Effector CD4-positive, alpha-beta T cell (primary cell): ENCODE measurements at regions not wholly inside any gene's neighbourhood (a gene's known extent, or its start where the extent isn't known, plus 50 kb on each side); places are given as distances from the start of the nearest gene placed in this dataset.
"Not testable (repeated sequence)": the region's sequence is repeated elsewhere in the genome, so short reads cannot be mapped to it uniquely, and the experiment has no call there.

Source experiments
- DNase-seq: peaks from one replicate; pipeline ENCODE4 v3.0.0-alpha.2; 2020

- DNase-seq, result no peak
Measured at GRCh38 chr18:77373730-77374445, 124.2 kb downstream of the GALR1 start.

GRCh38 chr18:77374446-77374805 lies 124.8 kb downstream of the GALR1 start:
- DNase-seq, result no peak

GRCh38 chr18:77376043-77376732 lies 126.5 kb downstream of the GALR1 start:
- DNase-seq, result no peak

- DNase-seq, result no peak
Measured at GRCh38 chr18:77376733-77377094, 127.1 kb downstream of the GALR1 start.

- no peak for DNase-seq
Measured at GRCh38 chr18:77377813-77378212, 128.2 kb downstream of the GALR1 start.

GRCh38 chr18:77379976-77380509 lies 130.4 kb downstream of the GALR1 start:
- no peak for DNase-seq

GRCh38 chr18:77380695-77381094 lies 131.0 kb downstream of the GALR1 start:
- DNase-seq, result no peak

- DNase-seq, result no peak
Measured at GRCh38 chr18:77392321-77392720, 142.7 kb downstream of the GALR1 start.

GRCh38 chr18:77393519-77393918 lies 143.9 kb downstream of the GALR1 start:
- DNase-seq, result no peak

- no peak for DNase-seq
Measured at GRCh38 chr18:77395953-77396352, 146.3 kb downstream of the GALR1 start.

GRCh38 chr18:77397056-77397455 lies 147.4 kb downstream of the GALR1 start:
- no peak for DNase-seq

GRCh38 chr18:77397617-77398016 lies 148.0 kb downstream of the GALR1 start:
- no peak for DNase-seq

GRCh38 chr18:77400561-77400960 lies 150.9 kb downstream of the GALR1 start:
- DNase-seq, result no peak

GRCh38 chr18:77401173-77401572 lies 151.5 kb downstream of the GALR1 start:
- no peak for DNase-seq

- DNase-seq, result no peak
Measured at GRCh38 chr18:77403969-77404535, 154.4 kb downstream of the GALR1 start.

- DNase-seq, result no peak
Measured at GRCh38 chr18:77405096-77405495, 155.4 kb downstream of the GALR1 start.

- no peak for DNase-seq
Measured at GRCh38 chr18:77407733-77408132, 158.1 kb downstream of the GALR1 start.

- DNase-seq, result not testable (repeated sequence)
Measured at GRCh38 chr18:77421546-77421945, 171.9 kb downstream of the GALR1 start.

GRCh38 chr18:77422974-77423867 lies 173.6 kb downstream of the GALR1 start:
- DNase-seq, result no peak

- no peak for DNase-seq
Measured at GRCh38 chr18:77433076-77433475, 183.4 kb downstream of the GALR1 start.

- no peak for DNase-seq
Measured at GRCh38 chr18:77439888-77440287, 190.2 kb downstream of the GALR1 start.

GRCh38 chr18:77442393-77442792 lies 192.7 kb downstream of the GALR1 start:
- DNase-seq, result no peak

- DNase-seq, result no peak
Measured at GRCh38 chr18:77444385-77444784, 194.7 kb downstream of the GALR1 start.
